ENCODE measurements at regions not wholly inside any gene's neighbourhood (a gene's known extent, or its start where the extent isn't known, plus 50 kb on each side); places are given as distances from the start of the nearest gene placed in this dataset.

DNA sequence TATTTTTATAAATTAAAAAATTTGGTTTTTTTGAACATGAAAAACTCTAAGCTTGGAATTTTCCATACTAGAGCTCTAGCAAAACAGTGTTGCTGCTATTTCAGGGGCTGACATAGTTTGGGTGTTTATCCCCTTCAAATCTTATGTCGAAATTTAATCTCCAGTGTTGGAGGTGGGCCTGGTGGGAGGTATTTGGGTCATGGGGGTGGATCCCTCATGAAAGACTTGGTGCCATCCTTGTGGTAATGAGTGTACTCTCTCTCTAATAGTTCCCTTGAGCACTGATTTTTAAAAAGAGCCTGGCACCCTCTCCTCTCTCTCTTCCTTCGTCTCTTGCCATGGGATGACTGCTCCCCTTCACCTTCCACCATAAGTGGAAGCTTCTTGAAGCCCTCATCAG lies 244.6 kb upstream of the UBE2E3 start:
- no peak overlapping the region for H3K4me3 ChIP-seq (ENCODE audit: low read depth, low read length)
- in situ Hi-C loops (cut with HindIII; ENCODE audit: low sequenced_read_pairs), result no loop called here
- DNase-seq (ENCODE audit: low read depth, low spot score), result no peak
- TF ChIP-seq, protein P1, sequence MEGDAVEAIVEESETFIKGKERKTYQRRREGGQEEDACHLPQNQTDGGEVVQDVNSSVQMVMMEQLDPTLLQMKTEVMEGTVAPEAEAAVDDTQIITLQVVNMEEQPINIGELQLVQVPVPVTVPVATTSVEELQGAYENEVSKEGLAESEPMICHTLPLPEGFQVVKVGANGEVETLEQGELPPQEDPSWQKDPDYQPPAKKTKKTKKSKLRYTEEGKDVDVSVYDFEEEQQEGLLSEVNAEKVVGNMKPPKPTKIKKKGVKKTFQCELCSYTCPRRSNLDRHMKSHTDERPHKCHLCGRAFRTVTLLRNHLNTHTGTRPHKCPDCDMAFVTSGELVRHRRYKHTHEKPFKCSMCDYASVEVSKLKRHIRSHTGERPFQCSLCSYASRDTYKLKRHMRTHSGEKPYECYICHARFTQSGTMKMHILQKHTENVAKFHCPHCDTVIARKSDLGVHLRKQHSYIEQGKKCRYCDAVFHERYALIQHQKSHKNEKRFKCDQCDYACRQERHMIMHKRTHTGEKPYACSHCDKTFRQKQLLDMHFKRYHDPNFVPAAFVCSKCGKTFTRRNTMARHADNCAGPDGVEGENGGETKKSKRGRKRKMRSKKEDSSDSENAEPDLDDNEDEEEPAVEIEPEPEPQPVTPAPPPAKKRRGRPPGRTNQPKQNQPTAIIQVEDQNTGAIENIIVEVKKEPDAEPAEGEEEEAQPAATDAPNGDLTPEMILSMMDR (IDR thresholded peaks at IDR 0.05; ENCODE audit: low read depth, low read length), result no peak

DNA sequence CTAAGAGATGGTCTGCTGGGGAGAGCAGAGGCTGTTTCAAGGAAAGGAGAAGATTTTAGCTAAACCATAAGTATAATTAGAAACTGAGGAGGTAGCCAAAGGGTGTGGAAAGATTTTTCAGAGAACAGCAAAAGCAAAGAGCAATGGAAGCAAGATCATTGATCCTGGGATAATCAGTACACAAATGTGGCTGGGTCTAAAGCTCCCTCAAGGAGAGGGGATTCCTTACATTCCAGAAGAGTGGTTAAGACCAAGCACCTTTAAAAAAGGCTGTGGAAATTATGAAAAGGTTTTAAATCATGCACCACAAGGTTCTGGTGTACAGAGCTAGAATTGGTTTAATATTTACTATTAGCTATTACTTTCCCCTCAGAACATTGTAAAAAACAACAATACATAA lies 246.0 kb upstream of the UBE2E3 start:
- TF ChIP-seq, protein P1 (IDR thresholded peaks at IDR 0.05; ENCODE audit: low read depth, low read length), result no peak
- in situ Hi-C loops (cut with HindIII; ENCODE audit: low sequenced_read_pairs), result no loop called here
- DNase-seq (ENCODE audit: low read depth, low spot score), result no peak
- H3K4me3 ChIP-seq (ENCODE audit: low read depth, low read length), result no peak overlapping the region

DNA sequence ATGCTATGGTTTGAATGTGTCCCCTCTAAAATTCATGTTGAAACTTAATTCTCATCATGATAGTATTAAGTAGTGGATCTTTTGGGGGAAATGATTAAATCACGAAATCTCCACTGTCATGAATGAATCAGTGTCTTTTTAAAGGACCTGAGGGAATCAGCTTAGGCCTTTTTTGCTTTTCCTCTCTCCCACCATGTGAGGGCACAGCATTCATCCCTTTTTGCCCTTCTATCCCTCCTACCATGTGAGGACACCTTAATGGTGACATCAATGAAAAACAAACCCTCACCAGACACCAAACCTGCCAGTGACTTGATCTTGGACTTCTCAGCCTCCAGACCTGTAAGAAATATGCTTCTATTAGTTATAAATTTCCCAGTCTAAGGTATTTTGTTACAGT lies 247.1 kb upstream of the UBE2E3 start:
- no peak overlapping the region for H3K4me3 ChIP-seq (ENCODE audit: low read depth, low read length)
- TF ChIP-seq, protein P1 (IDR thresholded peaks at IDR 0.05; ENCODE audit: low read depth, low read length), result no peak
- in situ Hi-C loops (cut with HindIII; ENCODE audit: low sequenced_read_pairs), result no loop called here
- no peak for DNase-seq (ENCODE audit: low read depth, low spot score)

DNA sequence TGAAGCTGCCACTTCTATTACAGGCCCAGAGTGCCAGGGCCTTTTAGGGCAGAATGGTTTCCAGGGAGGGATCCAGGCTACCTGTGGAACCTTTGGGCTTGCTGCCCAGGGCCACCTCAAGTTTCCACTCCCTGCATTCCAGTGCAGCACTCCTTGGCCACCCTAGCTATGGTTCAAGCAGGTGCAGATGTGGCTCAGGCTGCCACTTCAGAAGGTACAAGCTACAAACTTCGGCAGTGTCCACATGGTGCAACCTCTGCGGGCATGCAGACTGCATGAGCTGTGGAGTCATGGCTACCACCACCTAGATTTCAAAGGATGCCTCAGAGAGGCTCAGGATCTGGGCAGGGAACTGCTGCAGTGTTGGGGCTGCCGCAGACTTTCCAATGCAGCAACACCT lies 248.1 kb upstream of the UBE2E3 start:
- H3K4me3 ChIP-seq (ENCODE audit: low read depth, low read length), result no peak overlapping the region
- no peak for DNase-seq (ENCODE audit: low read depth, low spot score)
- in situ Hi-C loops (cut with HindIII; ENCODE audit: low sequenced_read_pairs), result no loop called here
- TF ChIP-seq, protein P1 (IDR thresholded peaks at IDR 0.05; ENCODE audit: low read depth, low read length), result no peak

DNA sequence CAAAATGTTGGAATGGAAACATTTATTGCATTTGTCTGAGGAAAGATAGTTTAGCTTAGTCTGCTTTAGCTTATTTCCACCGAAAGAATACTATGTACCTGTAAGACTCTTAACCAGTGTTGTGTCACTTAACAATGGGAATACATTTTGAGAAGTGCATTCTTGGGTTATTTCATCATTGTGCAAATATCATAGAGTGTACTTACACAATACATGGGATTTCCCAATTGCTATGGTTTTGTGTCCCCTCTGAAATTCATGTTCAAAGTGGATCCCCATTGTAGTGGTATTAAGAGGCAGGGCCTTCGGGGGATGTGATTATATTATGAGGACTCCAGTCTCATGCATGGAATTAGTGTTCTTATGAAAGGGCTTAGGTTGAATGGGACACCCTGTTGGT lies 249.4 kb upstream of the UBE2E3 start:
- H3K4me3 ChIP-seq (ENCODE audit: low read depth, low read length), result no peak overlapping the region
- in situ Hi-C loops (cut with HindIII; ENCODE audit: low sequenced_read_pairs), result no loop called here
- TF ChIP-seq, protein P1 (IDR thresholded peaks at IDR 0.05; ENCODE audit: low read depth, low read length), result no peak
- DNase-seq (ENCODE audit: low read depth, low spot score), result no peak

DNA sequence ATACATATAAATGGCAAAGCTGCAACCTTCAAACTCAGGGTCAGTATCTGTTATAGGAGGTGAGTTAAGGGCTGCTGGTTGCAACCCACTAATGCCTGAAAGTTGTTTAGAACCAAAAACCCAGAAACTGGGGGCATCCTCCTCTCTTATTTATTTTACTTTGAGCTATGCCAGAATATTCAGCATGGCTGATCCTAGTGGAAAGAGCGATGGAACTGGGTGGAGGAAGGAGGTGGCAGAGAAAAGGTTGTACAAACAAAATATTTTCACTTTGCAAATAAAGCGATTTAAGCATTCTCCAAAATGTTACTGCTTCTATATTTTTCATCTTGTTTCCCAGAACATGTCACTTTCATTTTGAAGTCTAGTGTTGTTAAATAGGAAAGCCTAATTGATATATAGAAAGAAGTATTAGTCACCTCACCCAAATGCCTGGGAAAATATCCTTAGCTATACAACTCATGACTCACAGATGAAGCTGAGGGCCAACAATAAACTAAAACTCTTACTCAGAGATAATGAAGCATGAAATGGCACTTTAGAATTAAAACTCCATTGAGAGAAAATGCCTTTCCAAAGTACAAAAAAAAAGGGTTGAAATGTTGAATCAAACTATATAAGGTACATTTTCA lies 251.4 kb upstream of the UBE2E3 start:
- peak; percentile 91 for DNase-seq (ENCODE audit: low read depth, low spot score)
- TF ChIP-seq, protein P1 (IDR thresholded peaks at IDR 0.05; ENCODE audit: low read depth, low read length), result no peak
- H3K4me3 ChIP-seq (ENCODE audit: low read depth, low read length), result no peak overlapping the region
- in situ Hi-C loops (cut with HindIII; ENCODE audit: low sequenced_read_pairs), result no loop called here

All from astrocyte of the spinal cord (primary cell).